Pancreas (tissue), 10 donors: ENCODE measurements at regions not wholly inside any gene's neighbourhood (a gene's known extent, or its start where the extent isn't known, plus 50 kb on each side); places are given as distances from the start of the nearest gene placed in this dataset.

Source experiments
- ATAC-seq, 4 donors: fragments of 200-7000 bp; cut with Tn5 transposase; one replicate each; pipeline versions ENCODE4 v1.8.0 to v1.9.1; 2020; ENCODE audit warnings: mild to moderate bottlenecking in 4 of 4, moderate library complexity in 4 of 4
- DNase-seq, 6 donors: peaks; one replicate each; pipeline ENCODE4 v3.0.0-alpha.2; 2020
- FAIRE-seq: peaks from 2 replicates; lab custom pipeline; 2012; peaks lifted over from hg19 to GRCh38; lab: Jason Lieb, UNC
- H3K27ac ChIP-seq, 4 donors: fragments of 200-600 bp; sonication (generic); 1 replicate in 3 of 4; 2 replicates in 1 of 4; pipeline versions ENCODE4 v1.5.0 to v1.8.0; 2020
- H3K27me3 ChIP-seq, 4 donors: fragments of 200-600 bp; one replicate each; pipeline ENCODE4 v1.8.0; 2021
- H3K36me3 ChIP-seq, 3 donors: fragments of 200-600 bp; sonication (generic) in 1 of 3; one replicate each; pipeline versions ENCODE4 v1.5.0 to v1.8.0; 2020 to 2021
- H3K4me1 ChIP-seq, 3 donors: fragments of 200-600 bp; one replicate each; pipeline ENCODE4 v1.8.0; 2021
- H3K4me3 ChIP-seq, 4 donors: fragments of 200-600 bp; sonication (generic) in 2 of 4; one replicate each; pipeline versions ENCODE4 v1.5.0 to v1.8.0; 2020 to 2021
- H3K9me3 ChIP-seq, 4 donors: fragments of 200-600 bp; one replicate each; pipeline ENCODE4 v1.8.0; 2021
- CTCF ChIP-seq, 4 donors: fragments of 200-600 bp; sonication (generic) in 3 of 4; IDR thresholded peaks; one replicate each; pipeline versions ENCODE4 v1.5.0 to v1.8.0; 2021; ENCODE audit warnings: antibody characterized with exemption in 4 of 4
- whole genome bisulfite sequencing, 2 donors: extraction: QIAGEN DNeasy Blood & Tissue Kit; methylation state at CpG; one replicate each; pipeline ENCODE4 v1.1.7; 2013; 5-methylcytosine and 5-hydroxymethylcytosine counted together
- intact Hi-C, 3 donors: fragments of 100-400 bp; cut with DNase I; formaldehyde crosslinking; loops; one replicate each; pipeline versions ENCODE4 v1.11.1 to v1.14.2; 2022
- donor health status: healthy with polysubstance abuse.
- donor health status: DM: no; HTN: no; CAD: no; lungs with moderate emphysema.
- donor health status: DM: no; HTN: no; CAD: no.
- donor health status: control.
- donor health status: control.
- donor health status: Bipolar disorder and iron deficiency.
- donor health status: DM: yes; HTN: yes; CAD: no.
- donor health status: DM: no; HTN: no; CAD: no.
- donor health status: DM: no; HTN: no; CAD: no.
- donor health status: DM: yes; HTN: yes; CAD: no.

GRCh38 chr5:52582313-52582712, 205.4 kb upstream of the ITGA1 start:
- WGBS, 2 donors = 67 to 73% methylated on average over 3 of the region's 3 CpGs

GRCh38 chr5:52587131-52587530, 200.6 kb upstream of the ITGA1 start:
- intact Hi-C loops = no loop called here
- ATAC-seq = no peak
- Histone ChIP-seq H3K4me3 (no peak overlapping the region), H3K27ac (no peak overlapping the region), H3K9me3 (no peaks in the 10 kb centered on the region), H3K4me1 (no peaks in the 10 kb centered on the region), H3K27me3 (no peaks in the 10 kb centered on the region), H3K36me3 (no peaks in the 10 kb centered on the region)
- FAIRE-seq = no peak
- no peak for DNase-seq
- no peak for TF ChIP-seq CTCF (IDR thresholded peaks at IDR 0.05)

More at GRCh38 chr5:52582313-52582712, 205.4 kb upstream of the ITGA1 start:
- Histone ChIP-seq H3K36me3 (no peaks in the 10 kb centered on the region), H3K4me3 (no peak overlapping the region), H3K9me3 (no peaks in the 10 kb centered on the region), H3K4me1 (no peaks in the 10 kb centered on the region), H3K27ac (no peak overlapping the region), H3K27me3 (no peaks in the 10 kb centered on the region)
- no peak for DNase-seq
- no peak for FAIRE-seq
- no peak for ATAC-seq
- intact Hi-C loops = no loop called here
- no peak for TF ChIP-seq CTCF (IDR thresholded peaks at IDR 0.05)

- intact Hi-C loops = no loop called here
- DNase-seq = no peak
- no peak overlapping the region for H3K27ac ChIP-seq
- FAIRE-seq = no peak
- no peak overlapping the region for H3K4me3 ChIP-seq
- no peaks in the 10 kb centered on the region for H3K4me1 ChIP-seq
- H3K36me3 ChIP-seq = no peaks in the 10 kb centered on the region
- H3K9me3 ChIP-seq = no peaks in the 10 kb centered on the region
- ATAC-seq = no peak
- H3K27me3 ChIP-seq = no peaks in the 10 kb centered on the region
- TF ChIP-seq CTCF (IDR thresholded peaks at IDR 0.05) = no peak
- 64 to 84% methylated on average over 2 of the region's 2 CpGs for WGBS, 2 donors
Measured at GRCh38 chr5:52597625-52598024, 190.1 kb upstream of the ITGA1 start.

- WGBS, 2 donors = 12 to 19% methylated on average over 5 of the region's 5 CpGs
- Histone ChIP-seq H3K4me1 (peaks cover 0 to 4% (median 0%) of the 10 kb centered on the region in 3 donors), H3K27ac (no peak overlapping the region), H3K27me3 (no peaks in the 10 kb centered on the region), H3K9me3 (no peaks in the 10 kb centered on the region), H3K4me3 (no peak overlapping the region), H3K36me3 (no peaks in the 10 kb centered on the region)
- no peak for ATAC-seq
- no peak for FAIRE-seq
- no peak for DNase-seq
- no peak for TF ChIP-seq CTCF (IDR thresholded peaks at IDR 0.05)
- intact Hi-C loops = no loop called here
Measured at GRCh38 chr5:52598968-52599367, 188.7 kb upstream of the ITGA1 start.

- no peak for TF ChIP-seq CTCF (IDR thresholded peaks at IDR 0.05)
- Histone ChIP-seq H3K4me1 (peaks cover 0 to 11% (median 0%) of the 10 kb centered on the region in 3 donors), H3K4me3 (no peak overlapping the region), H3K27ac (no peak overlapping the region), H3K9me3 (no peaks in the 10 kb centered on the region), H3K36me3 (no peaks in the 10 kb centered on the region), H3K27me3 (no peaks in the 10 kb centered on the region)
- ATAC-seq = peak; percentile 64 to 94 (median 84)
- intact Hi-C loops = no loop called here
- no peak for DNase-seq
- no peak for FAIRE-seq
- WGBS, 2 donors = 14 to 15% methylated on average over 5 of the region's 5 CpGs
Measured at GRCh38 chr5:52603778-52604554, 183.8 kb upstream of the ITGA1 start.
